ENCODE measurements at regions not wholly inside any gene's neighbourhood (a gene's known extent, or its start where the extent isn't known, plus 50 kb on each side); places are given as distances from the start of the nearest gene placed in this dataset.

GRCh38 chr2:117723888-117724434 lies 90.5 kb upstream of the DDX18 start:
- Histone ChIP-seq H4K91ac (ENCODE audit: low read depth, low read length, poor library complexity) (no peak overlapping the region), H3K14ac (ENCODE audit: low read length) (no peak overlapping the region), H4K8ac (ENCODE audit: low read depth, low read length) (no peak overlapping the region), H2AFZ (ENCODE audit: low read length) (no peak overlapping the region), H2BK15ac (ENCODE audit: low read length) (no peak overlapping the region), H3K4me2 (ENCODE audit: insufficient read depth, low read length, poor library complexity, severe bottlenecking) (no peak overlapping the region), H3K23ac (ENCODE audit: low read depth, low read length, poor library complexity) (no peak overlapping the region), H3K4me3 (ENCODE audit: low read length in 2 of 2) (no peak overlapping the region), H2BK120ac (ENCODE audit: low read depth, low read length) (no peak overlapping the region), H3K9ac (ENCODE audit: low read depth, low read length, poor library complexity) (no peak overlapping the region), H2AK5ac (ENCODE audit: low read depth, low read length) (no peak overlapping the region), H3K27ac (replicated peaks; ENCODE audit: low read length) (no peak overlapping the region), H3K79me1 (ENCODE audit: low read depth, low read length) (no peaks in the 10 kb centered on the region), H3K4ac (ENCODE audit: low read length) (no peak overlapping the region), H3K18ac (ENCODE audit: low read length) (no peak overlapping the region), H3K36me3 (replicated peaks in 1 of 2; ENCODE audit: control insufficient read depth in 2 of 2, insufficient read depth in 2 of 2, low read length in 2 of 2) (no peaks in the 10 kb centered on the region), H3K9me3 (replicated peaks in 1 of 2; ENCODE audit: control insufficient read depth in 2 of 2, insufficient read depth in 1 of 2, low read depth in 1 of 2, low read length in 2 of 2) (no peaks in the 10 kb centered on the region), H2BK12ac (ENCODE audit: low read length) (no peak overlapping the region), H3K4me1 (ENCODE audit: control insufficient read depth in 2 of 2, insufficient read depth in 1 of 2, low read depth in 1 of 2, low read length in 2 of 2) (peaks cover 0 to 1% of the 10 kb centered on the region in 2 donors), H3K27me3 (ENCODE audit: control insufficient read depth in 3 of 3, insufficient read depth in 3 of 3, low read depth in 1 of 3, low read length in 3 of 3) (no peaks in the 10 kb centered on the region), H2BK5ac (ENCODE audit: low read length) (no peak overlapping the region)
- DNase-seq (ENCODE audit: low spot score), result no peak
- no CpG with 5 or more reads among the region's 9 CpGs for WGBS, 2 donors (ENCODE audit: extremely low coverage in 2 of 2, insufficient read length in 2 of 2, insufficient replicate concordance in 1 of 2)

- Histone ChIP-seq H3K9ac (ENCODE audit: low read depth, low read length, poor library complexity) (no peak overlapping the region), H3K4ac (ENCODE audit: low read length) (no peak overlapping the region), H3K79me1 (ENCODE audit: low read depth, low read length) (no peaks in the 10 kb centered on the region), H3K23ac (ENCODE audit: low read depth, low read length, poor library complexity) (no peak overlapping the region), H3K4me1 (ENCODE audit: control insufficient read depth in 2 of 2, insufficient read depth in 1 of 2, low read depth in 1 of 2, low read length in 2 of 2) (no peaks in the 10 kb centered on the region), H2AFZ (ENCODE audit: low read length) (no peak overlapping the region), H3K27ac (replicated peaks; ENCODE audit: low read length) (no peak overlapping the region), H2BK5ac (ENCODE audit: low read length) (no peak overlapping the region), H3K27me3 (ENCODE audit: control insufficient read depth in 3 of 3, insufficient read depth in 3 of 3, low read depth in 1 of 3, low read length in 3 of 3) (no peaks in the 10 kb centered on the region), H2BK120ac (ENCODE audit: low read depth, low read length) (no peak overlapping the region), H4K8ac (ENCODE audit: low read depth, low read length) (no peak overlapping the region), H3K14ac (ENCODE audit: low read length) (no peak overlapping the region), H2BK15ac (ENCODE audit: low read length) (no peak overlapping the region), H4K91ac (ENCODE audit: low read depth, low read length, poor library complexity) (no peak overlapping the region), H2AK5ac (ENCODE audit: low read depth, low read length) (no peak overlapping the region), H3K4me2 (ENCODE audit: insufficient read depth, low read length, poor library complexity, severe bottlenecking) (no peak overlapping the region), H3K36me3 (replicated peaks in 1 of 2; ENCODE audit: control insufficient read depth in 2 of 2, insufficient read depth in 2 of 2, low read length in 2 of 2) (no peaks in the 10 kb centered on the region), H3K4me3 (ENCODE audit: low read length in 2 of 2) (no peak overlapping the region), H3K9me3 (replicated peaks in 1 of 2; ENCODE audit: control insufficient read depth in 2 of 2, insufficient read depth in 1 of 2, low read depth in 1 of 2, low read length in 2 of 2) (no peaks in the 10 kb centered on the region), H2BK12ac (ENCODE audit: low read length) (no peak overlapping the region), H3K18ac (ENCODE audit: low read length) (no peak overlapping the region)
- DNase-seq (ENCODE audit: low spot score), result no peak
- WGBS, 2 donors (ENCODE audit: extremely low coverage in 2 of 2, insufficient read length in 2 of 2, insufficient replicate concordance in 1 of 2), result no CpG with 5 or more reads among the region's 5 CpGs
Measured at GRCh38 chr2:117726747-117727146, 87.7 kb upstream of the DDX18 start.

GRCh38 chr2:117737846-117738245 lies 76.6 kb upstream of the DDX18 start:
- Histone ChIP-seq H4K8ac (ENCODE audit: low read depth, low read length) (no peak overlapping the region), H3K4me3 (ENCODE audit: low read length in 2 of 2) (no peak overlapping the region), H3K36me3 (replicated peaks in 1 of 2; ENCODE audit: control insufficient read depth in 2 of 2, insufficient read depth in 2 of 2, low read length in 2 of 2) (no peaks in the 10 kb centered on the region), H3K4me2 (ENCODE audit: insufficient read depth, low read length, poor library complexity, severe bottlenecking) (no peak overlapping the region), H2AFZ (ENCODE audit: low read length) (no peak overlapping the region), H4K91ac (ENCODE audit: low read depth, low read length, poor library complexity) (no peak overlapping the region), H3K14ac (ENCODE audit: low read length) (no peak overlapping the region), H2AK5ac (ENCODE audit: low read depth, low read length) (no peak overlapping the region), H3K27me3 (ENCODE audit: control insufficient read depth in 3 of 3, insufficient read depth in 3 of 3, low read depth in 1 of 3, low read length in 3 of 3) (no peaks in the 10 kb centered on the region), H3K9ac (ENCODE audit: low read depth, low read length, poor library complexity) (no peak overlapping the region), H3K79me1 (ENCODE audit: low read depth, low read length) (no peaks in the 10 kb centered on the region), H3K4me1 (ENCODE audit: control insufficient read depth in 2 of 2, insufficient read depth in 1 of 2, low read depth in 1 of 2, low read length in 2 of 2) (no peaks in the 10 kb centered on the region), H2BK5ac (ENCODE audit: low read length) (no peak overlapping the region), H3K27ac (replicated peaks; ENCODE audit: low read length) (no peak overlapping the region), H3K9me3 (replicated peaks in 1 of 2; ENCODE audit: control insufficient read depth in 2 of 2, insufficient read depth in 1 of 2, low read depth in 1 of 2, low read length in 2 of 2) (no peaks in the 10 kb centered on the region), H2BK120ac (ENCODE audit: low read depth, low read length) (no peak overlapping the region), H2BK15ac (ENCODE audit: low read length) (no peak overlapping the region), H3K18ac (ENCODE audit: low read length) (no peak overlapping the region), H2BK12ac (ENCODE audit: low read length) (no peak overlapping the region), H3K23ac (ENCODE audit: low read depth, low read length, poor library complexity) (no peak overlapping the region), H3K4ac (ENCODE audit: low read length) (no peak overlapping the region)
- DNase-seq (ENCODE audit: low spot score), result no peak

- Histone ChIP-seq H2BK120ac (ENCODE audit: low read depth, low read length) (no peak overlapping the region), H2BK12ac (ENCODE audit: low read length) (no peak overlapping the region), H3K14ac (ENCODE audit: low read length) (no peak overlapping the region), H3K18ac (ENCODE audit: low read length) (no peak overlapping the region), H3K27me3 (ENCODE audit: control insufficient read depth in 3 of 3, insufficient read depth in 3 of 3, low read depth in 1 of 3, low read length in 3 of 3) (no peaks in the 10 kb centered on the region), H3K9me3 (replicated peaks in 1 of 2; ENCODE audit: control insufficient read depth in 2 of 2, insufficient read depth in 1 of 2, low read depth in 1 of 2, low read length in 2 of 2) (no peaks in the 10 kb centered on the region), H4K91ac (ENCODE audit: low read depth, low read length, poor library complexity) (no peak overlapping the region), H3K36me3 (replicated peaks in 1 of 2; ENCODE audit: control insufficient read depth in 2 of 2, insufficient read depth in 2 of 2, low read length in 2 of 2) (no peaks in the 10 kb centered on the region), H3K27ac (replicated peaks; ENCODE audit: low read length) (no peak overlapping the region), H4K8ac (ENCODE audit: low read depth, low read length) (no peak overlapping the region), H2BK5ac (ENCODE audit: low read length) (no peak overlapping the region), H3K4me1 (ENCODE audit: control insufficient read depth in 2 of 2, insufficient read depth in 1 of 2, low read depth in 1 of 2, low read length in 2 of 2) (no peaks in the 10 kb centered on the region), H3K4me2 (ENCODE audit: insufficient read depth, low read length, poor library complexity, severe bottlenecking) (no peak overlapping the region), H3K9ac (ENCODE audit: low read depth, low read length, poor library complexity) (no peak overlapping the region), H2AK5ac (ENCODE audit: low read depth, low read length) (no peak overlapping the region), H3K23ac (ENCODE audit: low read depth, low read length, poor library complexity) (no peak overlapping the region), H2AFZ (ENCODE audit: low read length) (no peak overlapping the region), H3K4me3 (ENCODE audit: low read length in 2 of 2) (no peak overlapping the region), H3K79me1 (ENCODE audit: low read depth, low read length) (no peaks in the 10 kb centered on the region), H2BK15ac (ENCODE audit: low read length) (no peak overlapping the region), H3K4ac (ENCODE audit: low read length) (no peak overlapping the region)
- no peak for DNase-seq (ENCODE audit: low spot score)
- WGBS, 2 donors (ENCODE audit: extremely low coverage in 2 of 2, insufficient read length in 2 of 2, insufficient replicate concordance in 1 of 2), result no CpG with 5 or more reads among the region's 2 CpGs
Measured at GRCh38 chr2:117738991-117739839, 75.3 kb upstream of the DDX18 start.

Data from neuronal stem cell (in vitro differentiated cells).